ENCODE measurements at regions not wholly inside any gene's neighbourhood (a gene's known extent, or its start where the extent isn't known, plus 50 kb on each side); places are given as distances from the start of the nearest gene placed in this dataset.
"Not testable (repeated sequence)": the region's sequence is repeated elsewhere in the genome, so short reads cannot be mapped to it uniquely, and the experiment has no call there.

- no peak for DNase-seq (ENCODE audit: low spot score)
Observed at GRCh38 chr6:6812427-6812826, 223.9 kb downstream of the LY86 start.

- DNase-seq (ENCODE audit: low spot score) = no peak
Observed at GRCh38 chr6:6815732-6816131, 227.2 kb downstream of the LY86 start.

GRCh38 chr6:6816716-6817115, 228.2 kb downstream of the LY86 start:
- DNase-seq (ENCODE audit: low spot score) = no peak

GRCh38 chr6:6818078-6818639, 229.6 kb downstream of the LY86 start:
- DNase-seq (ENCODE audit: low spot score) = no peak

DNA sequence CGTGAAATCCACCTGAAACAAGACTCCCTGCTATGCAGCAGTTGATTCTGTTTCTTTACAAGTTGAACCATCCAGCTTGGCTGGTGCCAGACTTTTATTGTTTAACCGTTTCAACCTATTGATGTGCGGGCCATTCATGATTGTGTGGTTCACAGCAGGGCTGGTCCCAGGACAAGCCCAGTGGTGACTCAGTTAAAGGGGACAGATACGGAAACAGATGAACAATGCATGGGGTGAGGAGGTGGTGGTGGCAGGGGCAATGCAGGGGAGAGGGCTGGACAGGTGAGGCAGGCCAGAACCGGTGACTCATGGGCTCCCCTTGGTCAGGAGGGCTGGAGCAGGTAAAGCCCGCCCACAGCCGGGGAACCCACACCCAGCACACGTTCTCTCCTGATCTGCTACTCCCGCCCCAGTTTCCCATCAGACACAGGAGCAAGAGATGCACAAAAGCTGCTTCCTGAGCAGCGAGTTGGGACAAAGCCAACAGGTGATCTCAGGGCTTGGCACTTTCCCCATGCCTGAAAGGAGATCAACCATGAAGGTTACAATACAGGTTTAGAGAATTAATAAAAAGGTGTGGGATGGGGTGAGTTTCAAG, 232.2 kb downstream of the LY86 start:
- DNase-seq (ENCODE audit: low spot score) = no peak

DNA sequence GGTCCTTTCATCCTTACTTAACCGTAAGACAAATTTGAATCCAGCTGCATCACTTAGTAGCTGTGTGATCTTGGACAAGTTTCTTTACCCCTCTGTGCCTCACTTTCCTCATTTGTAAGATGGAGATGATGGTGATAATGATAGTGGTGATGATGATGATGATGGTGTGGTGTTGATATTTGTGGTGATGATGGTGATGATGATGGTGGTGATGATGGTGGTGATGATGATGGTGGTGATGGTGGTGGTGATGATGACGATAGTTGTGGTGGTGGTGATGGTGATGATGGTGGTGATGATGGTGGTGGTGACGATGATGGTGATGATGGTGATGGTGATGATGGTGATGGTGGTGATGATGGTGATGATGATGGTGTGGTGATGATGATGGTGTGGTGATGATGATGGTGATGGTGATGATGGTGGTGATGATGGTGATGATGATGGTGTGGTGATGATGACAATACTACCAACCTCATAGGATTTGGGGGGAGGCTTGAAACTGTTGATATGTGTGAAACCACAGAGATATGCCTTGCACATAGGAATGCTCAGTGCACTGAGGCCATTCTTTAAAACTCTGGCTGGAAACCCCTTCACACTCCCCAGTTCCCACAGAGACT, 233.2 kb downstream of the LY86 start:
- DNase-seq (ENCODE audit: low spot score) = no peak

- no peak for DNase-seq (ENCODE audit: low spot score)
Observed at GRCh38 chr6:6823030-6823429, 234.5 kb downstream of the LY86 start.

GRCh38 chr6:6823568-6824224, 235.2 kb downstream of the LY86 start:
- DNase-seq (ENCODE audit: low spot score) = no peak

DNA sequence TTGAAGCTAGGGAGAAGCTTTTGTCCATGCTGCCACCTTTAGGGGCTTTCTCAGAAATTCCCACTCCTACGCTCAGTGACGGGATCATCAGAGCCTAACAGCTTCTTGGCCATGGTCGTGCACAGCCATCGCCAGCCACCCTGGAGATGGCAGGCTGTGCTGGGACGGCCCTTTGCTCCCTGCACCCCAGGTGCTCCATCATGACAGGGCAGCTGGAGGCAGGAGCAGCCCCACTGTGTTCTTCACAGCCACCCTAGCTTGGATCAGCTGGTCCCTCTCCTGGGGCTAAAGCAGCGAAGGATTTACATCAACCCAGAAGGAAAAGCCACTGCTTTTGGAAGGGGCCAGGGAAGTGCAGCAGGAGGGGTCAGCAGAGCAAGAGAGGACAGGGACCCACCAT, 235.9 kb downstream of the LY86 start:
- DNase-seq (ENCODE audit: low spot score) = no peak

GRCh38 chr6:6825193-6825784, 236.8 kb downstream of the LY86 start:
- no peak for DNase-seq (ENCODE audit: low spot score)

GRCh38 chr6:6826095-6826901, 237.8 kb downstream of the LY86 start:
- DNase-seq (ENCODE audit: low spot score) = peak; percentile 31

DNA sequence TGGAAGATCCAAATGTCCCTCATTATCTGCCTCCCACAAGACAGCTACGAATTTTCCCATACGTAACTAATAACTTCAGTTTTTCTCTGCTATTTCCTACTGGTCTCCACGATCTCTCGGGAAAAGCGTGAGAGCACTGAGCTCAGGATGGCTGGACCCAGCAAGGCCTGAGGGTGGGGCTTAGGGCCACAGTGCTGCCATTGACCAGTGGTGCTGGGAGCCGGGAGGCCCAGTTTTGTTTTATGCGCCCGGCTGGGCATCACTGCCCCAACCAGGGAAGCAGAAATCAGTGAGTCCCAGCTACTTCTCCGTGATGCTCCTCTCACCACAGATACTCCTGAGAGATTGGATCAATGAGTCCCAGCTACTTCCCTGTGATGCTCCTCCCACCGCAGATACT, 238.4 kb downstream of the LY86 start:
- DNase-seq (ENCODE audit: low spot score) = no peak

- no peak for DNase-seq (ENCODE audit: low spot score)
Observed at GRCh38 chr6:6829872-6830685, 241.6 kb downstream of the LY86 start.

GRCh38 chr6:6830686-6831063, 242.2 kb downstream of the LY86 start:
- not testable (repeated sequence) for DNase-seq (ENCODE audit: low spot score)

DNA sequence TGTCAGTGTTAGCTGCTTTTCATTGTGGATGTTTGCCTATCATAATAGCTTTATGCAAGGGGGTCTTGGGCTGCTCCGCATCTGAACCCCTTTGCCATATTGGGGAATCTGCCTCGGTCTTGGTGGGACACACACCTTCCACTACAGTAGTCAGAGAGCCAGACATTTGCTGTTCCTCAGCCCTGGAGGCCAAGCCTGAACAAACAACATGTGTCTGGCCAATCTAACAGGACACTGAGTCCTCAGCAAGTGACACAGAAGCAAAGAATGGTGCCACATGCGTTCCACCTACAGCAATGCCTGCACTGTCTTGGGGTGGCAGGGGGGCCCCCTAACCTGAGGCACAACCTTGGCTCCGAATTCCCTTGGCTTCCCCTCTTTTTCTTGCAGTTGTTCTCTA, 243.9 kb downstream of the LY86 start:
- DNase-seq (ENCODE audit: low spot score) = no peak

DNA sequence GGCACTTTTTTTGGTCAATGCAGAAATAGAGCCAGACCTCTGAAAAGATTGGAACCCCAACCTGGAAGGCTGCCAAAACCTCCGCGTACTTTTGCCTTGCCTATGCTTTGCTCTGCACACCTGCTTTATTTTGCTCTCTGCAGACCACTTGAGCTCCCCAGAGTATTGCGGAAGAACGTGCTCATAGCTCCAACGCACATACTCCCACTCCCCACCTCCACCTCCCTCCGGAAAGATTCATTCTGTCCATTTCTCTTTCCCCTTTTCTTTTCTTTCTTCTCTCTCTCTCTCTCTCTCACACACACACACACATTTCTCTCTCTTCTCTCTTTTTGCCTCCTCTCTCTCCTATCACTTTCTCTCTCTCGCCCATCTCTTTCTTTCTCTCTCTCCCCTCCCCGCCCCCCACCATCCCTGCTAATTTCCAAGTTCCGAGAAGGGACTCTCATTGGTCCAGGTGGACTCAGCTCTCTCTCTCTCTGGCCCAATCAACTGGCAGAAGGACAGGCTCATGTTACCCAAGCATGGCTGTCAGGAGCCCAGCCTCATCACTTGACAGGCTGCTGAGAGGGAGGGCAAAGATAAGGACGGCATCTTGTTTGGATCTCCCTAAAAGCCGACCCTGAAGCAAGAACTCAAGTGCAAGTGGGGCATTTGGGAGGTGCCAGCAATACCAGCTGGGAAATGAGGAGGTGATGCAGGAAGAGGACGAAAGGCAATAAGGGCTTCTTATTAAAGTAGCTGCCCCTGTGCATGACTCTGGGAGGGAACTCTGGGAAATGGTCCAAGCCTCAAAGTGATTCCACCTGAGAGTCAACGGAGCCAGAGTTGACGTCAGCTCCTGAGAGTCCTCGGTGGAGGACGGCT, 246.1 kb downstream of the LY86 start:
- peak; percentile 62 for DNase-seq (ENCODE audit: low spot score)

DNA sequence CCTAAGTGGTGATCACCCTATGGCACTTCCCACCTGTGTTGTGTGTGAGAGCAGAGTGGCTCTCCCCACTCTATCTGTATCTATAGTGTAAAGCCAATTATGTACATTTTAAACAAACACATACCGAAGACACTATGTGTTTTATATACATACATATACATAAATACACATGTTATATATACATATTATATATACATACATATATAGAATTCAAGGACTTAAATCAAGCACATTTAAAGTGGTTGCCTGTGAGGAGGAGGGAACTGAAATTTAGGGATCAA, 246.6 kb downstream of the LY86 start:
- no peak for DNase-seq (ENCODE audit: low spot score)

DNA sequence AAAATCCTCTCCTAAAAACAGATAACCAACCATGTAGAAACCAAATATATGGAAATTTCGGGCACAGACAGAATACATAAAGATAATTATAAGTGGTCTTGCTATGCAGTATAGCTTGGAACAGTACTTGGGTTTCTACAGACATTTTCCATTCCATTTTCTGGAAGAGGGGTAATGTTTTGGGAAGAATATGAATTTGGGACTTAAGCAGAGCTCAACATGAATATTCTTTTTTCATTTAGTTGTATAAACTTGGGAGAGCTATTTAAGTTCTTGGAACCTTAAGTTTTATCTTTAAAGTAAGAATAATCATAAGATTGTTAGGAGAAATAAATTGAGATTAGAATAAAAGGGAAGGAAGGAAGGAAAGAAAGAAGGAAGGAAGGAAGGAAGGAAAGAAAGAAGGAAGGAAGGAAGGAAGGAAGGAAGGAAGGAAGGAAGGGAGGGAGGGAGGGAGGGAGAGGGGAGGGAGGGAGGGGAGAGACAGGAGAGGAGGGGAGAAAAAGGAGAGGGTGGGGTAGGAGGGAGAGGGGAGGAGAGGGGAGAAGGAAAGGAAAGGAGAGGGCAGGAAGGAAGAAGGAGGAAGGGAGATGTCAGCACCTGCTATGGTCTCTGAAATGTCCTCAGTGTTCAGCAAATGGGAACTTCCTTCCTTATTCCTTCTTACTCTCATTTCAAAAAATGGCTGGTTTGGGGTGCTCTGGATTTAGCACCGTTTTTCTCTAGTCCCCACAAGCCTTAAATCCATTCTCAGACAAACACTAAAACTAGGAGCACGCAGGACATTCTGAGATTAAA, 248.3 kb downstream of the LY86 start:
- no peak for DNase-seq (ENCODE audit: low spot score)

DNA sequence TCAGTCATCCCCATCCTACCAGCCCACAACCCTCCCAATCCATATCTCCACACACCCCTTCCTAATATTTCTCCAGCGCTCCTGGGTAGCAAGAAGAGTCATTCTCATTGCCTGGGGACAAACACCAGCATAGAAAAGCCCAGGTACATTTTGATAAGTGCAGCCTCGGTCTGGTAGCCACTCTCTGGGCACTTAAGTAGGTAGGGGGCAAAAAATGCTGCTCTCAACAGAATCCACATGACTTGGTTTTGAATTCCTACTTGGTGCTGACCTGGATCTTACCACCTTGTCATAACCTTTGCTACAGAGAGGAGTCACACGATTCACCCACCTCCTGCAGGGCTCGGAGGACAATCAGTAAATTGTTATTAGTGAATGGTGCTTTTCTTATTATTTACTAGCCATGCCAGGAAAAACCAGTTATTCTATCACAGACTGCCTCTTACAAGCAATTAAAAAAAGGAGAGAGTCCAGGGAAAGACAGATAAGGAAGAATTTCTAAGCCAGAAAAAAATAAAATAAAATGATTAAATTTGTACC, 249.1 kb downstream of the LY86 start:
- no peak for DNase-seq (ENCODE audit: low spot score)
